ENCODE measurements at regions not wholly inside any gene's neighbourhood (a gene's known extent, or its start where the extent isn't known, plus 50 kb on each side); places are given as distances from the start of the nearest gene placed in this dataset.
"Not testable (repeated sequence)": the region's sequence is repeated elsewhere in the genome, so short reads cannot be mapped to it uniquely, and the experiment has no call there.

DNA sequence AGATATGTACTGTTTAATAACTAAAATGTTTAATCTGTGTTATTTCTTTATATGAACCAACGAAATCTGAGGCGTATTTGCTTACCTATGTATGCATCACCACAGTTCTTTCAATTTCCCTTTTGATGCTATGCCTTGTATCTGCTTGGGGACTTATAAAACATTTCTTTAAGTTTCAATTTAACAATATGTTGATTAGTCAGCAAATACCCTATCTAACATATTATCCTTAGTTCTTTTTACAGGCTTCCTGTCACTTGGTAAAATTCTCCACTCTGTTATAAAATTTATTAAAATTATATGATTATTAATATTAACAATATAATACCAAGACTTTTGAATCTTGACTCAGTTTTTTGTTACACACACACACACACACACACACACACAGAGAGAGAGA lies 174.3 kb downstream of the CPS1 start:
- no peak overlapping the region for H3K4me3 Mint-ChIP-seq
- POLR2A ChIA-PET: no interaction called here
- intact Hi-C loops (cut with micrococcal nuclease): no loop called here

DNA sequence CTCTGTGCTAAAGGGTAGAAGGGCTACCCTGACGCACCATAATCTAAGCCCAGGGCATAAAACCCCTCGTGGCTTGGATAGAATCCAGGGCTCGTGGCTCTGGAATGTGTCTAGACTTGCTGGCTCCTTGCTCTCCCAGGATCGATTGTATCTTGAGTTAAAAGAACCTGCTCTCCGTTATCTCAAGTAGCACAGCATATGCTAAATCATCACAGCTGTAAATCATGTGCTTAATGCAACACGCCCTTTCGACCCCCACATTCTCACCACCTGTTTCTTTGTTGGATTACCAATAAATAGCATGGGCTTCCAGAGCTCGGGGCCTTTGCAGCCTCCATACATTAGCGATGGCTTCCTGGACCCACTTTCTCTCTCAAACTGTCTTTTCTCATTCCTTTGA lies 190.4 kb downstream of the CPS1 start:
- CTCF ChIA-PET; H3K36me3 Mint-ChIP-seq (ENCODE audit: low read depth); POLR2A ChIA-PET; H3K27ac Mint-ChIP-seq; H3K4me3 Mint-ChIP-seq; ATAC-seq (ENCODE audit: low read depth); H3K4me1 Mint-ChIP-seq; DNase-seq; H3K27me3 Mint-ChIP-seq; H3K9me3 Mint-ChIP-seq; intact Hi-C loops (cut with micrococcal nuclease): not testable (repeated sequence)

More for the DNA sequence above, 174.3 kb downstream of the CPS1 start:
- TF ChIP-seq, protein P1, sequence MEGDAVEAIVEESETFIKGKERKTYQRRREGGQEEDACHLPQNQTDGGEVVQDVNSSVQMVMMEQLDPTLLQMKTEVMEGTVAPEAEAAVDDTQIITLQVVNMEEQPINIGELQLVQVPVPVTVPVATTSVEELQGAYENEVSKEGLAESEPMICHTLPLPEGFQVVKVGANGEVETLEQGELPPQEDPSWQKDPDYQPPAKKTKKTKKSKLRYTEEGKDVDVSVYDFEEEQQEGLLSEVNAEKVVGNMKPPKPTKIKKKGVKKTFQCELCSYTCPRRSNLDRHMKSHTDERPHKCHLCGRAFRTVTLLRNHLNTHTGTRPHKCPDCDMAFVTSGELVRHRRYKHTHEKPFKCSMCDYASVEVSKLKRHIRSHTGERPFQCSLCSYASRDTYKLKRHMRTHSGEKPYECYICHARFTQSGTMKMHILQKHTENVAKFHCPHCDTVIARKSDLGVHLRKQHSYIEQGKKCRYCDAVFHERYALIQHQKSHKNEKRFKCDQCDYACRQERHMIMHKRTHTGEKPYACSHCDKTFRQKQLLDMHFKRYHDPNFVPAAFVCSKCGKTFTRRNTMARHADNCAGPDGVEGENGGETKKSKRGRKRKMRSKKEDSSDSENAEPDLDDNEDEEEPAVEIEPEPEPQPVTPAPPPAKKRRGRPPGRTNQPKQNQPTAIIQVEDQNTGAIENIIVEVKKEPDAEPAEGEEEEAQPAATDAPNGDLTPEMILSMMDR (IDR thresholded peaks at IDR 0.05): no peak
- CTCF ChIA-PET: no interaction called here
- DNase-seq (no peak), ATAC-seq (ENCODE audit: low read depth) (no peak)
- Mint-ChIP-seq H3K36me3 (ENCODE audit: low read depth) (no peaks in the 10 kb centered on the region), H3K9me3 (peaks cover 2% of the 10 kb centered on the region), H3K27ac (no peak overlapping the region), H3K4me1 (no peaks in the 10 kb centered on the region), H3K27me3 (peaks cover 4% of the 10 kb centered on the region)

DNA sequence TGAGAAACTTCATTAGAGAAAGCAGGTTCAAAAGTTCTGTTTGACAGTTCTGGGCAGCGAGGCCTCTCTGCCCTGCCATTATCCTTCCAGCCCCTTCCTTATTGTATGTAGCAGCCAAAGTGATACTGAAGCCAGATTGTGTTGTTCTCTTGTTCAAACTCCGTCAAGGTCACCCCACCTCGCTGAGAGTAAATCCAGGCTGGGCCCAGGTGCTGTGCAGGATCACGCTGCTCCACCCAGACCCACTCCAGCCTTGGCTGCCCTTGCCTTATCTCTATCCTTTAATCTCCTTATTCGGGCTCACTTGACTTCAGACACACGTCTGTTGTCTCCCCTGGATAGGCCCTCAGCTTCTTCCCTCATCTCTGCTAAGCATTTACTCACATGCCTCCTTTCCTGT lies 196.1 kb downstream of the CPS1 start:
- H3K4me3 Mint-ChIP-seq: no peak overlapping the region
- H3K27me3 Mint-ChIP-seq: no peaks in the 10 kb centered on the region
- intact Hi-C loops (cut with micrococcal nuclease): no loop called here
- H3K36me3 Mint-ChIP-seq (ENCODE audit: low read depth): no peaks in the 10 kb centered on the region
- no peak for ATAC-seq (ENCODE audit: low read depth)
- no peaks in the 10 kb centered on the region for H3K9me3 Mint-ChIP-seq
- no peak overlapping the region for H3K27ac Mint-ChIP-seq
- DNase-seq: no peak
- H3K4me1 Mint-ChIP-seq: no peaks in the 10 kb centered on the region
- ChIA-PET POLR2A (no interaction called here), CTCF (no interaction called here)
- TF ChIP-seq, protein P1 (IDR thresholded peaks at IDR 0.05): no peak

DNA sequence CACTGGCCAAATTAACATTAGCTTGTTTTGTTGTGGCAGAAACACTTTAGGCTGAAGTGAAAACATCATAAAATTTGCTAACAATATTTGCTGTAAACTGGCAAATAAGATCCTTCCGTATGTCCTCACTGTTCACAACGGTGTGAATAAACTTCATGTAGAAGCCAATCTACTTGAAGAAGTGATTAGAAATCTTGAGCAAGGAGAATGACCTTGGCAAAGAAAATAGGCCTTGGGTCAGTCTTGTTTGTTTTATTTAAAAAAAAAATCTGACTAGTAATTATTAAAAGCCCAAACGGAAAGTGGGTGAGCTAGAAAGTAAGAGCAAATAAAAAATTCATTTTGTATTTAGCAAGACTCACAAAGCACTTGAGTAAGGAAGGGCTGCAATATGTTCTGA lies 197.0 kb downstream of the CPS1 start:
- H3K4me1 Mint-ChIP-seq: no peaks in the 10 kb centered on the region
- no peaks in the 10 kb centered on the region for H3K9me3 Mint-ChIP-seq
- POLR2A ChIA-PET: no interaction called here
- intact Hi-C loops (cut with micrococcal nuclease): no loop called here
- H3K4me3 Mint-ChIP-seq: no peak overlapping the region
- no peaks in the 10 kb centered on the region for H3K36me3 Mint-ChIP-seq (ENCODE audit: low read depth)
- no peak overlapping the region for H3K27ac Mint-ChIP-seq
- TF ChIP-seq, protein P1 (IDR thresholded peaks at IDR 0.05): no peak
- DNase-seq (no peak), ATAC-seq (ENCODE audit: low read depth) (no peak)
- no peaks in the 10 kb centered on the region for H3K27me3 Mint-ChIP-seq
- CTCF ChIA-PET: no interaction called here

DNA sequence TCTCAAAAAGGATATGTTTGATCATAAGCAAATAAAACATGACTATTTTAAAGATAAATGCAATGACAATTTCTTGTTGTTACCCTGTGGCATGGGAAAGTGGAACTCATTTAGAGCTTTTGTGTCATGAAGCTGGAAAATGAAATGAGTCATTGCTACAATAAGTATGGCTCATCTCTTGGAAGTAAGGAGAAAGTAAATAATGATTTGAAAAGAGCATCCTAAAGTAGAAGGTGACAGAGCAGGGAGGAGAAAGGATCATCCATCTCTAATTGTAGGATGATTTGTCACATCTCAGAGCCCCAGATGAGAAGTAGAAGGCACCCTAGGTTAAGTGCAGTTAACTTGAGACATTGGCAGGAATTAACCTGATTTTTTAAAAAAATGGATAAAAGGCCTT lies 200.5 kb downstream of the CPS1 start:
- no peaks in the 10 kb centered on the region for H3K4me1 Mint-ChIP-seq
- no peak for DNase-seq
- H3K4me3 Mint-ChIP-seq: no peak overlapping the region
- intact Hi-C loops (cut with micrococcal nuclease): no loop called here
- TF ChIP-seq, protein P1 (IDR thresholded peaks at IDR 0.05): no peak
- H3K27me3 Mint-ChIP-seq: no peaks in the 10 kb centered on the region
- no peak overlapping the region for H3K27ac Mint-ChIP-seq
- ChIA-PET POLR2A (no interaction called here), CTCF (no interaction called here)
- H3K36me3 Mint-ChIP-seq (ENCODE audit: low read depth): no peaks in the 10 kb centered on the region
- no peaks in the 10 kb centered on the region for H3K9me3 Mint-ChIP-seq
- no peak for ATAC-seq (ENCODE audit: low read depth)

Measured in activated B cell treated with CpG ODN at 0.5 μM for 24 hours (primary cell).